HL-60 (cell line): ENCODE measurements at regions not wholly inside any gene's neighbourhood (a gene's known extent, or its start where the extent isn't known, plus 50 kb on each side); places are given as distances from the start of the nearest gene placed in this dataset.

Experiments used
- DNase-seq, 2 experiments: peaks; one replicate each; pipeline ENCODE4 v3.0.0-alpha.2; 2010 to 2020; ENCODE audit warnings: low read depth in 1 of 2, low spot score in 1 of 2
- H3K27ac ChIP-seq: fragments of 250-450 bp; sonication (Bioruptor Pico); replicated peaks from 2 replicates; pipeline ENCODE4 v1.5.1; 2020; ENCODE audit warnings: mild to moderate bottlenecking, moderate library complexity
- H3K27me3 ChIP-seq: fragments of 250-450 bp; sonication (Bioruptor Pico); 2 replicates; pipeline ENCODE4 v1.5.1; 2021; ENCODE audit warnings: mild to moderate bottlenecking, moderate library complexity; ENCODE audit not compliant: insufficient read depth, poor library complexity, severe bottlenecking
- H3K4me3 ChIP-seq: replicated peaks from 2 replicates; pipeline ENCODE4 v1.5.1; 2011; ENCODE audit warnings: mild to moderate bottlenecking, control low read depth, low read length; ENCODE audit not compliant: insufficient read depth
- CTCF ChIP-seq: IDR thresholded peaks from one replicate; pipeline ENCODE4 v1.5.1; 2011; ENCODE audit warnings: low read length, control low read depth, inconsistent platforms; ENCODE audit not compliant: insufficient read depth
- GABPA ChIP-seq: IDR thresholded peaks from 2 replicates; pipeline ENCODE4 v1.6.1; 2012; ENCODE audit warnings: low read depth
- POLR2AphosphoS5 ChIP-seq: IDR thresholded peaks from 2 replicates; pipeline ENCODE4 v1.6.1; 2012; ENCODE audit warnings: low read depth
- REST ChIP-seq: IDR thresholded peaks from 2 replicates; pipeline ENCODE4 v1.6.1; 2012; ENCODE audit warnings: low read depth; ENCODE audit not compliant: insufficient replicate concordance
- SPI1 ChIP-seq: IDR thresholded peaks from 2 replicates; pipeline ENCODE4 v1.6.1; 2012; ENCODE audit warnings: low read depth, mild to moderate bottlenecking, borderline replicate concordance

GRCh38 chr3:72547183-72547582 is 301.1 kb downstream of the SHQ1 start:
- Histone ChIP-seq H3K4me3 (no peak overlapping the region), H3K27me3 (no peaks in the 10 kb centered on the region), H3K27ac (no peak overlapping the region)
- no peak for TF ChIP-seq POLR2AphosphoS5
- TF ChIP-seq SPI1 = no peak
- TF ChIP-seq GABPA = no peak
- TF ChIP-seq REST = no peak
- TF ChIP-seq CTCF = no peak
- no peak for DNase-seq

- DNase-seq = no peak
- TF ChIP-seq SPI1 = no peak
- TF ChIP-seq CTCF = no peak
- no peak for TF ChIP-seq GABPA
- no peak for TF ChIP-seq REST
- TF ChIP-seq POLR2AphosphoS5 = no peak
- Histone ChIP-seq H3K27me3 (no peaks in the 10 kb centered on the region), H3K4me3 (no peak overlapping the region), H3K27ac (no peak overlapping the region)
These were observed 304.0 kb downstream of the SHQ1 start for GRCh38 chr3:72544239-72544638.

GRCh38 chr3:72543246-72543645 is 305.0 kb downstream of the SHQ1 start:
- TF ChIP-seq CTCF (no peak), POLR2AphosphoS5 (no peak), REST (no peak), GABPA (no peak), SPI1 (no peak)
- Histone ChIP-seq H3K27ac (no peak overlapping the region; the same call in 1 of the 2 replicates), H3K4me3 (no peak overlapping the region), H3K27me3 (no peaks in the 10 kb centered on the region)
- no peak for DNase-seq
